Prostate gland (tissue), 2 donors: ENCODE measurements at regions not wholly inside any gene's neighbourhood (a gene's known extent, or its start where the extent isn't known, plus 50 kb on each side); places are given as distances from the start of the nearest gene placed in this dataset.

Experiments
- POLR2A ChIP-seq: fragments of 450-650 bp; IDR thresholded peaks from one replicate; pipeline ENCODE4 v1.6.1; 2016; ENCODE audit warnings: antibody characterized with exemption, mild to moderate bottlenecking
- POLR2AphosphoS5 ChIP-seq: sonication (generic); formaldehyde crosslinking; IDR thresholded peaks from one replicate; pipeline ENCODE4 v1.6.1; 2017; ENCODE audit warnings: antibody characterized with exemption
- TF ChIP-seq, protein P1 (sequence below), 4 experiments: fragments of 200-600 bp in 2 of 4; fragments of 450-650 bp in 2 of 4; sonication (generic) in 2 of 4; IDR thresholded peaks; 1 replicate in 3 of 4; 2 replicates in 1 of 4; pipeline ENCODE4 v1.5.1; 2016 to 2019; ENCODE audit warnings: antibody characterized with exemption in 4 of 4, mild to moderate bottlenecking in 2 of 4, moderate library complexity in 2 of 4

DNA sequence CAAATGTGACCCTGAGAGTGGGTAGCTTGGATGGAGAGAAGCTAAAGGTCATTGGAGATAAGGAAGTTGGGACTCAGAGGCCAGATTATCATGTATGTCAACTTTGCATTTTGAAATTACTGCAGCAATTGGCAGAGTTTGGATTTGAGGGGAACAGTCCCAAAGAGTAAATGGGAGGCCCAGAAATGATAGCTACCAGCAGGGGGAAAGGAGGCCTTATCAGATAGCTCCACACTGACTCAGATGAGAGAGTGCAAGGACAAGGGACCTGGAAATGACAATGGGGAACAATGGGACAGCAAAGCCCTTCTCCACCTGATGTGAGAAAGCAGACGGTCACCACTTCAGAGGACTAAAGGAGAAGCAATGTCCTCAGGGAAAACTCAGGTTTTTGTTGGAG lies 201.5 kb upstream of the JADE1 start:
- TF ChIP-seq, protein P1, sequence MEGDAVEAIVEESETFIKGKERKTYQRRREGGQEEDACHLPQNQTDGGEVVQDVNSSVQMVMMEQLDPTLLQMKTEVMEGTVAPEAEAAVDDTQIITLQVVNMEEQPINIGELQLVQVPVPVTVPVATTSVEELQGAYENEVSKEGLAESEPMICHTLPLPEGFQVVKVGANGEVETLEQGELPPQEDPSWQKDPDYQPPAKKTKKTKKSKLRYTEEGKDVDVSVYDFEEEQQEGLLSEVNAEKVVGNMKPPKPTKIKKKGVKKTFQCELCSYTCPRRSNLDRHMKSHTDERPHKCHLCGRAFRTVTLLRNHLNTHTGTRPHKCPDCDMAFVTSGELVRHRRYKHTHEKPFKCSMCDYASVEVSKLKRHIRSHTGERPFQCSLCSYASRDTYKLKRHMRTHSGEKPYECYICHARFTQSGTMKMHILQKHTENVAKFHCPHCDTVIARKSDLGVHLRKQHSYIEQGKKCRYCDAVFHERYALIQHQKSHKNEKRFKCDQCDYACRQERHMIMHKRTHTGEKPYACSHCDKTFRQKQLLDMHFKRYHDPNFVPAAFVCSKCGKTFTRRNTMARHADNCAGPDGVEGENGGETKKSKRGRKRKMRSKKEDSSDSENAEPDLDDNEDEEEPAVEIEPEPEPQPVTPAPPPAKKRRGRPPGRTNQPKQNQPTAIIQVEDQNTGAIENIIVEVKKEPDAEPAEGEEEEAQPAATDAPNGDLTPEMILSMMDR (IDR thresholded peaks at IDR 0.05) = no peak
- TF ChIP-seq POLR2A (no peak), POLR2AphosphoS5 (no peak)
